Activated T-cell treated with anti-CD3 and anti-CD28 coated beads, Interleukin-2, amount 50 U/mL, for 72 hours (primary cell): ENCODE measurements at regions not wholly inside any gene's neighbourhood (a gene's known extent, or its start where the extent isn't known, plus 50 kb on each side); places are given as distances from the start of the nearest gene placed in this dataset.

ENCODE experiments used
- ATAC-seq, 2 donors: fragments of 150-1000 bp; cut with Tn5 transposase; replicated peaks in 1 of 2; 2 replicates each; pipeline ENCODE4 v1.10.0; 2021; ENCODE audit warnings: moderate library complexity in 2 of 2, mild to moderate bottlenecking in 1 of 2
- DNase-seq, 2 donors: peaks; one replicate each; pipeline ENCODE4 v3.0.0; 2021 to 2022; ENCODE audit warnings: mixed read lengths in 1 of 2
- H3K27ac Mint-ChIP-seq: one replicate; pipeline ENCODE4 v1.8.0; 2022; ENCODE audit warnings: mild to moderate bottlenecking, moderate library complexity, mixed read lengths
- H3K27me3 Mint-ChIP-seq: one replicate; pipeline ENCODE4 v1.8.0; 2022; ENCODE audit warnings: low read depth, mixed read lengths
- H3K36me3 Mint-ChIP-seq, 2 donors: one replicate each; pipeline ENCODE4 v1.8.0; 2022; ENCODE audit warnings: mixed read lengths in 2 of 2, mild to moderate bottlenecking in 1 of 2; ENCODE audit not compliant: insufficient read depth in 2 of 2
- H3K4me1 Mint-ChIP-seq: one replicate; pipeline ENCODE4 v1.8.0; 2022; ENCODE audit warnings: low read depth, mixed read lengths
- H3K4me3 Mint-ChIP-seq, 2 donors: one replicate each; pipeline ENCODE4 v1.8.0; 2022; ENCODE audit warnings: mild to moderate bottlenecking in 2 of 2, mixed read lengths in 2 of 2, moderate library complexity in 2 of 2
- H3K9me3 Mint-ChIP-seq, 2 donors: one replicate each; pipeline ENCODE4 v1.8.0; 2022; ENCODE audit warnings: mixed read lengths in 2 of 2

DNA sequence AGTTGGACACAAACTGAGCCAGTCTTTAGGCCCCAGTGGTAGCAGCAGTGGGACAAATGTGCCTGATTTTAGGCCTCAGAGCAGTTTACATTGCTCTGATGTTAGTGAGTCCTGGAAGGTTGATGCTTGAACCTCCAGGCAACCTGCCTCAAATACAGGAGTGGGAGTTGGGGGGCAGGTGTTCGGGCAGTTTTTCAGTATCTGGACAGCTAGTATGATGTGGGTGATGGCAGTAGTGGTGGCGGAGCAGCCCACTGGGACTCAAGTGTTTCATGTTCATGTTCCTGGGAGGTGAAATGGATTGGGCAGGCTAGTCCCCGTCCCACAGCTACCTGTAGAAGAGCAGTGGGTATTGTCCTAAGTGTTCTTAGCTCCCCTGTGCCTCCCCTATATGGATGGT, 857.8 kb downstream of the JRKL start:
- peaks cover 1 to 3% of the 10 kb centered on the region in 2 donors for H3K9me3 Mint-ChIP-seq

DNA sequence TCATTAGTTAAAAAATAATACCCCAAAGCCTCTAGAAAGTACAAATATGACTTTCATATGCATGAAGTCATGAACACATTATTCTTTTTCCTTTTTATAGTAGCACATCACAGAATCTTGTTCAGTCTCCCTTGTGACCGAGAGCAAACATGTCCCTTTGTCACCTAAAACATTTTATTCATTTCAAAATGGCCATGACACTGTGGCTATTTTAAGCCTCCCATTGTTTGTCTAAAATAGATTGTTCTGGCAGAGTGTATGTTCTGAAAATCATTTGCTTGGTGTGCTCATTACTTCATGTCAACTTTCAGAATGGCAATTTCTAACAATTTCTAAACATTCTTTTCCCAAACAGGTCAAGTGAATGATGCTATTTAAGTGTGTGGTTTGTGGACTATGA, 865.0 kb downstream of the JRKL start:
- H3K4me3 Mint-ChIP-seq: no peak overlapping the region
- H3K27me3 Mint-ChIP-seq: no peaks in the 10 kb centered on the region
- no peak overlapping the region for H3K27ac Mint-ChIP-seq
- DNase-seq: no peak
- H3K4me1 Mint-ChIP-seq: no peaks in the 10 kb centered on the region
- H3K9me3 Mint-ChIP-seq: peaks cover 0 to 6% of the 10 kb centered on the region in 2 donors
- no peaks in the 10 kb centered on the region for H3K36me3 Mint-ChIP-seq
- ATAC-seq: no peak

More for the DNA sequence above, 857.8 kb downstream of the JRKL start:
- Mint-ChIP-seq H3K36me3 (no peaks in the 10 kb centered on the region), H3K4me1 (no peaks in the 10 kb centered on the region), H3K27ac (no peak overlapping the region), H3K4me3 (no peak overlapping the region), H3K27me3 (no peaks in the 10 kb centered on the region)
- ATAC-seq: no peak
- DNase-seq: no peak

DNA sequence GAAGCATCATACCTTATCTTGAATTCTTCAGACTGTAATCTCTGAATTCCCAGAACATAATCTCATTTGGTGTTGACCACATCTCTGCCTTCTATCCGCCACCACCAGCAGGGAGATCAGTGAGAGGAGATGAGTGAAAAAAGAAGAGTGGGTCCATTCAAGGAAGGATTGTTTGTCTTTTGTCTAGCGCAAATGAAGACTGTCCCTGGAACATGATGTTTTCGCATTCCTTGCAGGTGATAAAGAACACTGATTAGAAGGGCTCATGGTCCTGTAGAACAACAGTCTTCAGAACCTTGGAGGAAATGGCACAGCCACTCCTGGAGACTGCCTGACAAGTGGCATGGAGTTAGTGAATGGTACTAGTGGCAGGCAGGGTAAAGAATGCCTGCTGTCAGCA, 869.6 kb downstream of the JRKL start:
- peaks cover 3 to 10% of the 10 kb centered on the region in 2 donors for H3K9me3 Mint-ChIP-seq
- H3K27me3 Mint-ChIP-seq: no peaks in the 10 kb centered on the region
- no peaks in the 10 kb centered on the region for H3K36me3 Mint-ChIP-seq
- DNase-seq (no peak), ATAC-seq (no peak)
- H3K4me1 Mint-ChIP-seq: no peaks in the 10 kb centered on the region
- H3K4me3 Mint-ChIP-seq: no peak overlapping the region
- H3K27ac Mint-ChIP-seq: no peak overlapping the region

DNA sequence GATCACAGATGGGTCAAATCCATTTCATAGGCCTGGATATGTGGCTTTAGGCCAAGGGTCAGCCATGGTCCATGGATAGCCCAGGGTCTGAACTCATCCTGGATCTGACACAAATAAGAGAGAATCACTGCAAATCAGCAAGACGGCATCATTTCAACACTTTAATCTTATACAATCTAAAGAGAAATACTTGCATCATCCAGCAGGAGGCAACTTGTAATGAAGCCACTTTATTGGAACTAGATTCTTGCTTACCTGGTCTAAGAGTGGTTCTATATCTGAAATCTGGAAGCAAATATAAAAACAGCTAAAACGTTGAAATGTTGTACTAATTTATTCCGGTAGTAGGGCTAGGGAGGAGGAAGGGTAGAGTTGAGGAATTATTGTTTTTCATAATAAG, 870.1 kb downstream of the JRKL start:
- no peak for DNase-seq
- no peak for ATAC-seq
- Mint-ChIP-seq H3K4me3 (no peak overlapping the region), H3K27ac (no peak overlapping the region), H3K9me3 (peaks cover 3 to 10% of the 10 kb centered on the region in 2 donors), H3K36me3 (no peaks in the 10 kb centered on the region), H3K4me1 (no peaks in the 10 kb centered on the region), H3K27me3 (no peaks in the 10 kb centered on the region)

DNA sequence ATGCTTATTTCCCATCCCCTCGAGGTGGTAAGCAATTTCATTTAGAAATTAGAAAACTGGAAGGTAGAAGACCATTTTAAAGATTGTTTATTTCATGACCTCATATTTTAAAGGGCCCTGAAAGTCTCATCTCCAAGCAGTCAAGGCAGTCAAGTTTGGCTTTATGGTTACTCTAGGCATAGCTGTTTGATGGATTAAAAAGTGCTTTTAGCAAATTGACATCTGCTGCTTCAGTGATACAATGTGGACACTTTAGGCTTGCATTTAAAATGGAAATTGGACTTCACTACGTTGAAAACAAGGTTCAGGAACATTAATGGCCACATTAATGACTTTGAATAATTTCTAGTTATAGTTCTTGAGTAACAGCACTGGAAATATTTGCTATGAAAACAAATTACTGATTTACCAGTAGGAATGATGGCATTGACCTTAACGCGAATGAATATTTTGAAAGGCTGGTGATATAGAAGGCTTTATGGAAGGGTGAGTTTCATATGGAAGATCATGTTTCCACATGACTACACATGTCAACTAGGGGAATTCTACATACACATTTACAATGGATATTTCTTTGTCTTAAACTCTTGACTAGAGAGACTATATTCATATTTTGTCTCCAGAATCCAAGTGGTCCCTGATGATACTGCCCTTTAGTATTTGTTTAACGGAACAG, 873.5 kb downstream of the JRKL start:
- no peak overlapping the region for H3K4me3 Mint-ChIP-seq
- no peaks in the 10 kb centered on the region for H3K4me1 Mint-ChIP-seq
- H3K27me3 Mint-ChIP-seq: no peaks in the 10 kb centered on the region
- H3K9me3 Mint-ChIP-seq: peaks cover 6 to 10% of the 10 kb centered on the region in 2 donors
- DNase-seq: no peak
- no peaks in the 10 kb centered on the region for H3K36me3 Mint-ChIP-seq
- no peak overlapping the region for H3K27ac Mint-ChIP-seq
- no peak for ATAC-seq

DNA sequence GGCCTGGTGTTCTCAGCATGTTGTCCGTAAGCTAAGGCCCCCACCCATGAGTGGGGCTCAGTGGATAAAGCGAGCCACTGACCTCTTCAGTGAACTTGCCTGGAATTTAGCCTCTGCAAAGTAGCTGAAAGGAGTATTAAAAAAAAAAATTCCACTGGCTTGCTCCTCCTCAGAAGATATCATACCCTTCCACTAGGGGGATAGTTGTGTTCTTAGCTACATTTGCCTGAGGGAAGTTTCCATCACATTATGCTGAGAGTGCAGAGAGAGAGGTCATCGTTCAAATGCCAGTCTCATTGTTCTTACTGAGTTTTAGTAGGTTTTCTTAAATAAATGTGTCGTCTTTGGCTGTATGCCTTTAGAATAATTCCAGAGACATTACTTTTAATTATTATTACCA, 879.7 kb downstream of the JRKL start:
- ATAC-seq (no peak), DNase-seq (no peak)
- Mint-ChIP-seq H3K27me3 (no peaks in the 10 kb centered on the region), H3K4me3 (no peak overlapping the region), H3K9me3 (peaks cover 7 to 8% of the 10 kb centered on the region in 2 donors), H3K36me3 (no peaks in the 10 kb centered on the region), H3K4me1 (no peaks in the 10 kb centered on the region), H3K27ac (no peak overlapping the region)

DNA sequence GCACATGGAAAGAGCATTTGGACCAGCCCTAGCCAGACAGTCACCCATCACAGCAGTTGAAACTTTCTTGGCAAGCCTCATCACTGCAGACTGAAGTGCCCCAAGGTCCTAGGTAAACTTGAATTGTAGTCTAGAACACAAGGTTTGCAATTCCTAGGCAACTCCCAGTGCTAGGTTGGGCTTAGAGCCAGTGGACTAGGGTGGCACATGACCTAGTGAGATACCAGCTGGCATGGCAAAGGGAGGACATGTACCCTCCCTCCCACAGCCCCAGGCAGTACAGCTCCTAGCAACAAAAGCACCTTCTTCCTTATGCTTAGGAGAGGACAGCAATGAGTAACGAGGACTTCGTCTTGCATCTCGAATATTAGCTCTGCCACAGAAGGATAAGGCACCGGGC, 889.5 kb downstream of the JRKL start:
- Mint-ChIP-seq H3K27ac (no peak overlapping the region), H3K4me1 (no peaks in the 10 kb centered on the region), H3K27me3 (no peaks in the 10 kb centered on the region), H3K9me3 (peaks cover 10 to 20% of the 10 kb centered on the region in 2 donors), H3K36me3 (peaks cover 0 to 1% of the 10 kb centered on the region in 2 donors), H3K4me3 (no peak overlapping the region)
- no peak for DNase-seq
- ATAC-seq: no peak

DNA sequence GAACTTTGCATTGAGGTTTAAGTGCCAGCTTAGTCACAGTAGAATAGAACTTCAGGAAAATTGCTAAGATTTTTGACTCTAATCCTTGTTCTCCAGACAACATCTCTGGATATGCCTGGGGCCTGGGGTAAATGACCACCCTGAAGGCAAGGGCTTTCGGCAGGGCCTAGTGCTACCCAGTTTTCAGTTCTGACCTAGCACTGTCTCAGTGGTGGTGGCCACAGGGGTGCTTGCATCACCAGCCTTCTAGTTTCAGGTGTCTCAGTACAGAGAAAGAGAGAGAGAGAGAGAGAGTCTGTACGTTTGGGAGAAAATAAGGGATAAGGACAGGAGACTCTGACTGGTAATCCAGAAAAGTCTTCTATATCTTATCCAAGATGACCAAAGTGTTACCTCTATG, 890.5 kb downstream of the JRKL start:
- Mint-ChIP-seq H3K27ac (no peak overlapping the region), H3K27me3 (no peaks in the 10 kb centered on the region), H3K4me3 (no peak overlapping the region), H3K9me3 (peaks cover 9 to 18% of the 10 kb centered on the region in 2 donors), H3K4me1 (no peaks in the 10 kb centered on the region), H3K36me3 (peaks cover 0 to 1% of the 10 kb centered on the region in 2 donors)
- no peak for ATAC-seq
- no peak for DNase-seq

DNA sequence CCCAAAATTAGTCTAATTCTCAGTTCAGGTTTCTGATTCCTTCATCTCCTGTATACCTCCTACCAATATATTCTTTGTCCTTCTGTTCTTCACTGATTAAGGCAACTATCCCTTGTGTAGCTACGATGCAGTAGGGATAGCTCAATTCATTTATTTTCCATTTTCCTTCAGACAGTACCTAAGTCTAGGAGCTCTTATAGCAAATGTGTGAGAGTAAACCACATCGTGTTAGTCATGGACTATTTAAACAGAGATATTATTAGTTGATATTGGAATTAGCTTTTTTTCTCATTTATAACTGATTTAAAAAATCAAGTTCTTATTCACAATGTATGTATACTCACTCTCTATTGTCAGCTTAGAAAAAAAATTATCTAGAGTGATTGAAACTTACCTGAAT, 900.0 kb downstream of the JRKL start:
- Mint-ChIP-seq H3K27ac (no peak overlapping the region), H3K4me1 (no peaks in the 10 kb centered on the region), H3K9me3 (peaks cover 8 to 11% of the 10 kb centered on the region in 2 donors), H3K4me3 (no peak overlapping the region), H3K27me3 (no peaks in the 10 kb centered on the region), H3K36me3 (no peaks in the 10 kb centered on the region)
- ATAC-seq (no peak), DNase-seq (no peak)

DNA sequence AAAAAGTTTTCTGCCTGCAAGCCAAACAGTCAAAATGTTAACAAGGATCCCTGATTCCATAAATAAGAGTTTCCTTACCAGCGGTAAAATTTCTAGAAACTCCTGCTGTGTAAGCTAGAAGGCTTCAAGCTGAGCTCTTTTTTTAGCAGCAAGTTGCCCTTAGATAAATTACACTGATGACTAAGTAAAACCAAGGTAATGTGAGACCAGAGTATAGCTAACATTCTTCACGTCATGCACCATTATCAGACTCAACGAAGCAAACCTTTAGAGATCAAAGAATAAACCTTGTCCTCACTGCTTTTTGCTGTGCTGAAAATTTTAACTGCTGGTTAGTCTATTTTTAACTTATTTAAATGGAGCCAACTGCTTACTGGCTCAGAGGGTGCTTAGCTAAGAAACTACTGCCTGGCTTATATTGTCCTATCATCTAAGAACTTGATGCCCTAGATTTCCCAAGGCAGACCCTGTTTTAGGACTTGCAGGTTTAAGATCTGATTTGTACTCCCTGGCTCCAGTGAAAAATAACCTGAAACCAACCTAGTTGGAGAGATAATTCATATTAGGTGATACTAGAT, 900.7 kb downstream of the JRKL start:
- peaks cover 9 to 10% of the 10 kb centered on the region in 2 donors for H3K9me3 Mint-ChIP-seq
- no peaks in the 10 kb centered on the region for H3K36me3 Mint-ChIP-seq
- ATAC-seq (no peak), DNase-seq (no peak)
- H3K4me3 Mint-ChIP-seq: no peak overlapping the region
- no peak overlapping the region for H3K27ac Mint-ChIP-seq
- H3K27me3 Mint-ChIP-seq: no peaks in the 10 kb centered on the region
- no peaks in the 10 kb centered on the region for H3K4me1 Mint-ChIP-seq

DNA sequence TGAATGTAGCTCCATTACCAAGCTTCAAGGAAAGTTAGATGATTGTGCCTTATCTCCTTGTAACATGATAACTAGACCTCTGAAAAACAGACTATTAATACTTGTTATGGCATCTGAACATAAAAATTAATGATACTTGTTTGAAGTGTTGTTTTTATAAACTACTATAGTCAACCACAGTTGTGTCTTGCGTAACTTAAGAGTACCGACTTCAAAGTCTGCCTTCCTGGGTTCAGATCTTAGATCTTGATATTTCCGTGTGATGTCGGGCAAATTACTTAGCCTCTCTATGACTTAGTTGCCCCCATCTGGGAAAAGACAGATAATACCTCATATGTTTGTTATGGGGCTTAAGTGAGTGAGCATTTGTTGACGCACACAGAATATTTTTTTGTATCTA, 906.5 kb downstream of the JRKL start:
- no peak for DNase-seq
- H3K36me3 Mint-ChIP-seq: no peaks in the 10 kb centered on the region
- H3K9me3 Mint-ChIP-seq: peaks cover 6 to 8% of the 10 kb centered on the region in 2 donors
- H3K4me1 Mint-ChIP-seq: no peaks in the 10 kb centered on the region
- H3K4me3 Mint-ChIP-seq: no peak overlapping the region
- no peak for ATAC-seq
- H3K27me3 Mint-ChIP-seq: no peaks in the 10 kb centered on the region
- no peak overlapping the region for H3K27ac Mint-ChIP-seq

DNA sequence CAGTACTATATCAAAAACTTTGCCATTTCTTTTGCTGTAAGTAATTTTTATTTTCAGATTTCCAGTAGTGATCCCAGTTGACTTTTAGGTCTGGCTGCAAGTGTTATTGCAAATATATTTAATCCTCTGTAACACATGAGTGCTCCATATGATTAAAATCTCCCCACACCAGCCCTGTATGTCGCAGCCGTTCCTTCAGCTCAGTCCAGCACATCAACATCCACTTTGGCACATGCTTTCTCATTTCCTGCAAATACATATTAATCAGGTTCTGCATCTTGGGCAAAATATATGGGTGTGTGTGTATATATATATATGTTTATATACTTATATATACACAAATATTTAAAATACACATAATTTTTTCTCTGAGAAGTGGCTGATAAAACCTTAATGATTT, 919.5 kb downstream of the JRKL start:
- Mint-ChIP-seq H3K9me3 (peaks cover 7 to 8% of the 10 kb centered on the region in 2 donors), H3K36me3 (no peaks in the 10 kb centered on the region), H3K4me3 (no peak overlapping the region), H3K27me3 (no peaks in the 10 kb centered on the region), H3K4me1 (no peaks in the 10 kb centered on the region), H3K27ac (no peak overlapping the region)
- no peak for ATAC-seq
- DNase-seq: no peak

DNA sequence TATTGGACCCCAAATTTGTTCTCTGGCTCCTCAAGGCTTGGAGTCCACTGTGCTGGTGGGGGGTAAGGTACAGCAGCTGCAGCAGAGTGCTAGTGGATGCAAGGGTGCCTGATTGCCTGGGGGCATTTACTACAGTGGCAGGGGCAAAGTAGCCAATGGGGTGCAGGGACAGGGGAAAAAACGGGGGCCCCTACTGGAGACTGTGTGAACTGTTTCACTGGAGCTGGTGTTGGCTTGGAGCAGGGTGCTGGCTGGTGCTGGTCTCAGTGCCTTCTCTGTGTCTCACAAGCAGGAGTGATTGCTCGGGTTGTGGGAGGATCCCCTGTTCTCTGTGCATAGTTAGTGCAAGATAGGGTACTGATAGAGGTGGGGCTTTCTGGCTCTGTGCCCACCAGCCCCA, 935.9 kb downstream of the JRKL start:
- DNase-seq: no peak
- no peaks in the 10 kb centered on the region for H3K4me1 Mint-ChIP-seq
- no peaks in the 10 kb centered on the region for H3K36me3 Mint-ChIP-seq
- H3K9me3 Mint-ChIP-seq: peaks cover 8 to 11% of the 10 kb centered on the region in 2 donors
- no peak overlapping the region for H3K27ac Mint-ChIP-seq
- no peaks in the 10 kb centered on the region for H3K27me3 Mint-ChIP-seq
- H3K4me3 Mint-ChIP-seq: no peak overlapping the region
- ATAC-seq: no peak

DNA sequence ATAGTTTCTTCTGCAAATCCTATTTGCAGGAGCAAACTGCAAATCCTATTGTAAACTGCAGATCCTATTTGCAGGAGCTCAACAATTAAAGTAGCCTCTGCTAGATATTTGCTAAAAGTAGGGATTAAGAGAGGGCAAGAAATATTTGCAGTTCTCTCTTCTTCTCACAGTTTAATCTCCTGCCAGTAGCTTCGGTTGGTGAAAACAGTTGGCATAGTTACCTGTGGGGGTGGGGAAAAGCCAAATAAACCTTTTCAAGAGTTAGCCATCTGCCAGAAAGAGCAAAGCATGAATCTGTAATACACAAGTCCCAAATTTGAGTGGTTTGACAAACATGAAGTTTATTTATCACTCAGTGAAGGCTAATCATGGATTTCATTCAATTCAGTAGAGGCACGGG, 942.5 kb downstream of the JRKL start:
- Mint-ChIP-seq H3K36me3 (no peaks in the 10 kb centered on the region), H3K9me3 (peaks cover 0 to 3% of the 10 kb centered on the region in 2 donors), H3K27ac (no peak overlapping the region), H3K4me1 (no peaks in the 10 kb centered on the region), H3K4me3 (no peak overlapping the region), H3K27me3 (no peaks in the 10 kb centered on the region)
- ATAC-seq (no peak), DNase-seq (no peak)
